ENCODE measurements at regions not wholly inside any gene's neighbourhood (a gene's known extent, or its start where the extent isn't known, plus 50 kb on each side); places are given as distances from the start of the nearest gene placed in this dataset.

DNA sequence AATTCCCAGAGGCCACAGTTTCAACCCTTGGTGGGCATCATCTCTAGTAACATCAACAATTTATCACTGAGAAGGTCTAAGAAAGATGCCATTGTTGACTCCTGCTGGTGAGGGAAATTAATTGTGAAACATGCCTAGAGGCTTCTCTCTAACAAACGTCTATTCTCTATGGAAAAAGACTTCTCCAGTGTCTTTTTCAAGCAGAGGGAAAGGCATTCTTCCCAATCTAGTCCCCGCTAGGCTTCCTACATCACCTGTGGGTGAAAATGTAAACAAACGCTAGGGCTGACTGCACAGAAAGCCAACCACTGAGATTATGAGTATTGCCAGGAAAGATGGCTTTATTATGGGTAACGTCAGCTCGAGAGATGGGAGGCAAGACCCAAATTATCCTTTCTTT, 677.4 kb downstream of the NCAM2 start (continued):
- TF ChIP-seq HMGXB4 (CRISPR knock-in tag; IDR thresholded peaks at IDR 0.05) (no peak), SP1 (CRISPR knock-in tag; conservative IDR thresholded peaks at IDR 0.05) (no peak), HMGA2 (CRISPR knock-in tag; IDR thresholded peaks at IDR 0.05) (no peak), EMX1 (CRISPR knock-in tag; IDR thresholded peaks at IDR 0.05) (no peak)
- TF ChIP-seq, protein P1, sequence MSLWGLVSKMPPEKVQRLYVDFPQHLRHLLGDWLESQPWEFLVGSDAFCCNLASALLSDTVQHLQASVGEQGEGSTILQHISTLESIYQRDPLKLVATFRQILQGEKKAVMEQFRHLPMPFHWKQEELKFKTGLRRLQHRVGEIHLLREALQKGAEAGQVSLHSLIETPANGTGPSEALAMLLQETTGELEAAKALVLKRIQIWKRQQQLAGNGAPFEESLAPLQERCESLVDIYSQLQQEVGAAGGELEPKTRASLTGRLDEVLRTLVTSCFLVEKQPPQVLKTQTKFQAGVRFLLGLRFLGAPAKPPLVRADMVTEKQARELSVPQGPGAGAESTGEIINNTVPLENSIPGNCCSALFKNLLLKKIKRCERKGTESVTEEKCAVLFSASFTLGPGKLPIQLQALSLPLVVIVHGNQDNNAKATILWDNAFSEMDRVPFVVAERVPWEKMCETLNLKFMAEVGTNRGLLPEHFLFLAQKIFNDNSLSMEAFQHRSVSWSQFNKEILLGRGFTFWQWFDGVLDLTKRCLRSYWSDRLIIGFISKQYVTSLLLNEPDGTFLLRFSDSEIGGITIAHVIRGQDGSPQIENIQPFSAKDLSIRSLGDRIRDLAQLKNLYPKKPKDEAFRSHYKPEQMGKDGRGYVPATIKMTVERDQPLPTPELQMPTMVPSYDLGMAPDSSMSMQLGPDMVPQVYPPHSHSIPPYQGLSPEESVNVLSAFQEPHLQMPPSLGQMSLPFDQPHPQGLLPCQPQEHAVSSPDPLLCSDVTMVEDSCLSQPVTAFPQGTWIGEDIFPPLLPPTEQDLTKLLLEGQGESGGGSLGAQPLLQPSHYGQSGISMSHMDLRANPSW (CRISPR knock-in tag; conservative IDR thresholded peaks at IDR 0.05; ENCODE audit: low read depth), result no peak
- TF ChIP-seq, protein P2, sequence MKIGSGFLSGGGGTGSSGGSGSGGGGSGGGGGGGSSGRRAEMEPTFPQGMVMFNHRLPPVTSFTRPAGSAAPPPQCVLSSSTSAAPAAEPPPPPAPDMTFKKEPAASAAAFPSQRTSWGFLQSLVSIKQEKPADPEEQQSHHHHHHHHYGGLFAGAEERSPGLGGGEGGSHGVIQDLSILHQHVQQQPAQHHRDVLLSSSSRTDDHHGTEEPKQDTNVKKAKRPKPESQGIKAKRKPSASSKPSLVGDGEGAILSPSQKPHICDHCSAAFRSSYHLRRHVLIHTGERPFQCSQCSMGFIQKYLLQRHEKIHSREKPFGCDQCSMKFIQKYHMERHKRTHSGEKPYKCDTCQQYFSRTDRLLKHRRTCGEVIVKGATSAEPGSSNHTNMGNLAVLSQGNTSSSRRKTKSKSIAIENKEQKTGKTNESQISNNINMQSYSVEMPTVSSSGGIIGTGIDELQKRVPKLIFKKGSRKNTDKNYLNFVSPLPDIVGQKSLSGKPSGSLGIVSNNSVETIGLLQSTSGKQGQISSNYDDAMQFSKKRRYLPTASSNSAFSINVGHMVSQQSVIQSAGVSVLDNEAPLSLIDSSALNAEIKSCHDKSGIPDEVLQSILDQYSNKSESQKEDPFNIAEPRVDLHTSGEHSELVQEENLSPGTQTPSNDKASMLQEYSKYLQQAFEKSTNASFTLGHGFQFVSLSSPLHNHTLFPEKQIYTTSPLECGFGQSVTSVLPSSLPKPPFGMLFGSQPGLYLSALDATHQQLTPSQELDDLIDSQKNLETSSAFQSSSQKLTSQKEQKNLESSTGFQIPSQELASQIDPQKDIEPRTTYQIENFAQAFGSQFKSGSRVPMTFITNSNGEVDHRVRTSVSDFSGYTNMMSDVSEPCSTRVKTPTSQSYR (CRISPR knock-in tag; IDR thresholded peaks at IDR 0.05), result no peak

GRCh38 chr21:21682172-21682571, 684.0 kb downstream of the NCAM2 start:
- Mint-ChIP-seq H3K36me3 (no peaks in the 10 kb centered on the region), H3K4me1 (no peaks in the 10 kb centered on the region), H3K4me3 (no peak overlapping the region), H3K9me3 (peaks cover 20% of the 10 kb centered on the region), H3K27me3 (ENCODE audit: low read depth) (no peaks in the 10 kb centered on the region), H3K27ac (no peak overlapping the region)
- no peak for ATAC-seq
- POLR2A ChIA-PET, result no interaction called here
- no peak for DNase-seq (ENCODE audit: low spot score)
- CTCF ChIA-PET, result no interaction called here
- TF ChIP-seq JAZF1 (CRISPR knock-in tag; IDR thresholded peaks at IDR 0.05) (no peak), CTCF (IDR thresholded peaks at IDR 0.05) (no peak), ZNF232 (CRISPR knock-in tag; IDR thresholded peaks at IDR 0.05) (no peak), ZNF219 (CRISPR knock-in tag; IDR thresholded peaks at IDR 0.05; ENCODE audit: borderline replicate concordance) (no peak), KAT7 (CRISPR knock-in tag; IDR thresholded peaks at IDR 0.05; ENCODE audit: borderline replicate concordance) (no peak), ETV6 (CRISPR knock-in tag; IDR thresholded peaks at IDR 0.05) (no peak), CREM (CRISPR knock-in tag; IDR thresholded peaks at IDR 0.05) (no peak), FOXJ3 (CRISPR knock-in tag; IDR thresholded peaks at IDR 0.05; ENCODE audit: borderline replicate concordance) (no peak), NR3C1 (CRISPR knock-in tag; conservative IDR thresholded peaks at IDR 0.05; ENCODE audit: low read depth) (no peak), PRDM15 (CRISPR knock-in tag; IDR thresholded peaks at IDR 0.05) (no peak), SP1 (CRISPR knock-in tag; conservative IDR thresholded peaks at IDR 0.05) (no peak), GRHL2 (CRISPR knock-in tag; IDR thresholded peaks at IDR 0.05; ENCODE audit: insufficient replicate concordance, severe bottlenecking) (no peak)
- TF ChIP-seq, protein P3, sequence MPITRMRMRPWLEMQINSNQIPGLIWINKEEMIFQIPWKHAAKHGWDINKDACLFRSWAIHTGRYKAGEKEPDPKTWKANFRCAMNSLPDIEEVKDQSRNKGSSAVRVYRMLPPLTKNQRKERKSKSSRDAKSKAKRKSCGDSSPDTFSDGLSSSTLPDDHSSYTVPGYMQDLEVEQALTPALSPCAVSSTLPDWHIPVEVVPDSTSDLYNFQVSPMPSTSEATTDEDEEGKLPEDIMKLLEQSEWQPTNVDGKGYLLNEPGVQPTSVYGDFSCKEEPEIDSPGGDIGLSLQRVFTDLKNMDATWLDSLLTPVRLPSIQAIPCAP (CRISPR knock-in tag; IDR thresholded peaks at IDR 0.05), result no peak
- TF ChIP-seq, protein P4, sequence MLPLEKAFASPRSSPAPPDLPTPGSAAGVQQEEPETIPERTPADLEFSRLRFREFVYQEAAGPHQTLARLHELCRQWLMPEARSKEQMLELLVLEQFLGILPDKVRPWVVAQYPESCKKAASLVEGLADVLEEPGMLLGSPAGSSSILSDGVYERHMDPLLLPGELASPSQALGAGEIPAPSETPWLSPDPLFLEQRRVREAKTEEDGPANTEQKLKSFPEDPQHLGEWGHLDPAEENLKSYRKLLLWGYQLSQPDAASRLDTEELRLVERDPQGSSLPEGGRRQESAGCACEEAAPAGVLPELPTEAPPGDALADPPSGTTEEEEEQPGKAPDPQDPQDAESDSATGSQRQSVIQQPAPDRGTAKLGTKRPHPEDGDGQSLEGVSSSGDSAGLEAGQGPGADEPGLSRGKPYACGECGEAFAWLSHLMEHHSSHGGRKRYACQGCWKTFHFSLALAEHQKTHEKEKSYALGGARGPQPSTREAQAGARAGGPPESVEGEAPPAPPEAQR (CRISPR knock-in tag; IDR thresholded peaks at IDR 0.05), result no peak
- TF ChIP-seq, protein P1 (CRISPR knock-in tag; conservative IDR thresholded peaks at IDR 0.05; ENCODE audit: low read depth), result no peak

Measured in WTC11 (cell line).